Activated T-cell treated with anti-CD3 and anti-CD28 coated beads, Interleukin-2, amount 50 U/mL, for 4 hours (primary cell): ENCODE measurements at regions not wholly inside any gene's neighbourhood (a gene's known extent, or its start where the extent isn't known, plus 50 kb on each side); places are given as distances from the start of the nearest gene placed in this dataset.

Experiments
- ATAC-seq, 2 donors: fragments of 200-7000 bp; cut with Tn5 transposase; one replicate each; pipeline ENCODE4 v1.10.0; 2021
- DNase-seq: peaks from one replicate; pipeline ENCODE4 v3.0.0-alpha.2; 2020
- H3K27me3 Mint-ChIP-seq: one replicate; pipeline ENCODE4 v1.8.0; 2021; ENCODE audit warnings: low read depth, mixed read lengths
- H3K36me3 Mint-ChIP-seq: one replicate; pipeline ENCODE4 v1.8.0; 2022; ENCODE audit warnings: mixed read lengths; ENCODE audit not compliant: insufficient read depth
- H3K4me1 Mint-ChIP-seq: one replicate; pipeline ENCODE4 v1.8.0; 2021; ENCODE audit warnings: low read depth, mixed read lengths
- H3K4me3 Mint-ChIP-seq: one replicate; pipeline ENCODE4 v1.8.0; 2021; ENCODE audit warnings: mild to moderate bottlenecking, moderate library complexity, mixed read lengths
- H3K9me3 Mint-ChIP-seq: one replicate; pipeline ENCODE4 v1.8.0; 2021; ENCODE audit warnings: mixed read lengths

DNA sequence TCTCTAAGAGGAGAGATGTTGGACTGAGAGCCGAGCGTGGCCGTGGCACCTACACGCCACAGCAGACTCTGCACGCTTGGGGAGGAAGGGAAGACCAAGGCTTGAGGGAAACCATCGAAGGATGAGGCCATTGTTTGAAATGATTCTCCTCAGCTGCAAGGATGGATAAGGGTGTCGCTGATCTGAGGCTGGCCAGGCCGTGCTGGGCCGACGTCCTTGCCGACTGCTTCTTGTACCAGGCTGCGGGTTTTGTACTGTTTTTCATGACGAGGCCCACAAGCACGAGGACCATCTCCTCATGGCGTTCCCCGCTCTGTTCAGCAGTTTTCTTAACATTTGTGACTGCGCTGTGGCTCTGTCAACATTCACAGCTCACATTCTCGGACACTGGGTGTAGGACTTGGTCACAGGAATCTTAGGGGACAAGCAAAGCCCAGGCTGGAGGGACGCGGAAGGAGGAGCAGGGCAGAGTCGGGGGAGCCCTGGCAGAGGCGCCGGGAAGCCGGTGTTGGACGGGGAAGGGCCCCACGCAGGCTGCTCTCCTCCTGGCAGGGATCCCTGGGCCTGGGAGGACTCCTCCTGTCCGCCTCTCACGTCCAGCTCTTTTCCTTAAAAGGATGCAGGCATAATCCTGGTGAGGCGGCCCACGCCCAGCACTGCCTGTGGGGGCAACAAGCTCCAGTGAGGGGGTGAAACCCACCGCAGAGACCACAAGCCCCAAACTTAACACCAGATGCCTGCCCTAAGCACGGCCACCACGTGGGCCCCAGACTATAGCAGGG is 259.0 kb upstream of the SALL3 start:
- no peaks in the 10 kb centered on the region for H3K36me3 Mint-ChIP-seq
- no peaks in the 10 kb centered on the region for H3K4me1 Mint-ChIP-seq
- ATAC-seq (no peak), DNase-seq (no peak)
- no peak overlapping the region for H3K4me3 Mint-ChIP-seq
- H3K27me3 Mint-ChIP-seq = peaks cover 6% of the 10 kb centered on the region
- H3K9me3 Mint-ChIP-seq = no peaks in the 10 kb centered on the region

DNA sequence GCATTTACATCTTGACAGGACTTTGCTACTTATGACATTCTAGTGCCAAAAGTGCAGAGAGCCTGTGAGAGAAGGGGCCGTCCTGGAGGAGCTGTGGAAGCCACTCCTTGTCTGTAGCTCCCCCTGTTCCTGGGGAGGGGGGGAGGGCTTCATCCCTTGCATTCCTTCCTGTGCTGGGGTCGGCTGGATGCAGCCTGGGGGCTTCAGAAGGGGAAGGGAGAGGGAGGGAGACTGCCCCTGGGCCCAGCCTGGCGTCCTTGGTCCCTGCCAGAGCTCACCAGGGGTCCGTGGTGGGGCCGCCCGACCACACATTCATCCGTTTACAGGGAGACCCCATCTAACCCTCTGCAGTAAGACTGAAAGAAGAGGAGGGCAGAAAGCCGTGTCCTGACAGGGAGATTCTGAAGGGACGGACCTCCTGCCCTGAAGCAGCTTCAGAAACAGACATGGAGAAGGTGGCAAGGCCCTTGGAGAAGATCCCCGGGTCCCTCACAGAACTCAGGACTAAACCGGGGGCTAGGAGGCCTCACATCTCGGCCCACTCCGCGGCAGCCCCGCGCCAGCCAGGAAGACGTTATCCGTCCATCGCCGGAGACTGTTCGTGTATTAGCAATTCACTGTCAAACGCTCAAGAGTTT is 258.3 kb upstream of the SALL3 start:
- no peak for DNase-seq
- Mint-ChIP-seq H3K36me3 (no peaks in the 10 kb centered on the region), H3K4me3 (no peak overlapping the region), H3K4me1 (no peaks in the 10 kb centered on the region), H3K27me3 (peaks cover 6% of the 10 kb centered on the region), H3K9me3 (no peaks in the 10 kb centered on the region)
- ATAC-seq = no peak

DNA sequence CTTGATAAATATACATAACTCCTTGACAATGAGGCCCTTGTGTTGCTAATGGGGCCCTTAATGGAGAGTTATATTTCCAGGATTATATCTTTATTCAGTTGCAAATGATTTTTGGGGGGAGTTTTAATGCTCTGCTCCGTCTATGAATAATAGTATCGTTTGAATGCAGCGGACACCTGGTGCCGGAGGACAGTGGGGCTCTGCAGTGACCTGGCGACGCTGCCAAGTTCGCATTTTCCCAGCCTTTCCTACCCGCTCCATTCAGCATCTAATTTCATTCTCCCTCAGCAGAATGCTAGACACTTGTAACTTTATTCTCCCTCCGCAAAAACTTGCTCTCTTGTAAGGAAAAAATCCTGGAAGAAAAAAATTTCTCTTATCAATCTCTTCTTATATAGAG is 257.6 kb upstream of the SALL3 start:
- ATAC-seq = no peak
- H3K4me3 Mint-ChIP-seq = no peak overlapping the region
- no peaks in the 10 kb centered on the region for H3K4me1 Mint-ChIP-seq
- no peaks in the 10 kb centered on the region for H3K9me3 Mint-ChIP-seq
- no peak for DNase-seq
- peaks cover 6% of the 10 kb centered on the region for H3K27me3 Mint-ChIP-seq
- H3K36me3 Mint-ChIP-seq = no peaks in the 10 kb centered on the region

DNA sequence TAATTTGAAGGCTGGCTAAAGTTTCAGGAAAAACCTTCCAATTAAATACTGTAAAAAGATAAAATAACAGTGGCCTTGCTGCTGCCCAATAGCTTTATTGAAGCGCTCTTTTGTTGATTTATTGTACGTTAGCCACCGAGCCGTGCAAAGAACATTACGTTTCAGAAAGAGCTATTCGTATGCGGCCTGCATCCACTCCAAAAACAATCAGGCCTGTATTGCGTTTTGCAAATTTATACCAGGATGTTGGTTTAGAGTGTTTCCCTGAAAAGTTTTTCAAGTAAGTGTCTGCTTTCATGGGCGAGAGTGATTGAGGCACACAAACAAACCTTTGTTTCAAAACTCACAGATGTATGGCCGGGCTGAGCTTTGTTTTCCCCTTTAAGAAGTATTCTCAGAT is 257.2 kb upstream of the SALL3 start:
- H3K27me3 Mint-ChIP-seq = peaks cover 6% of the 10 kb centered on the region
- H3K4me3 Mint-ChIP-seq = no peak overlapping the region
- H3K36me3 Mint-ChIP-seq = no peaks in the 10 kb centered on the region
- ATAC-seq = no peak
- no peaks in the 10 kb centered on the region for H3K9me3 Mint-ChIP-seq
- H3K4me1 Mint-ChIP-seq = no peaks in the 10 kb centered on the region
- no peak for DNase-seq

DNA sequence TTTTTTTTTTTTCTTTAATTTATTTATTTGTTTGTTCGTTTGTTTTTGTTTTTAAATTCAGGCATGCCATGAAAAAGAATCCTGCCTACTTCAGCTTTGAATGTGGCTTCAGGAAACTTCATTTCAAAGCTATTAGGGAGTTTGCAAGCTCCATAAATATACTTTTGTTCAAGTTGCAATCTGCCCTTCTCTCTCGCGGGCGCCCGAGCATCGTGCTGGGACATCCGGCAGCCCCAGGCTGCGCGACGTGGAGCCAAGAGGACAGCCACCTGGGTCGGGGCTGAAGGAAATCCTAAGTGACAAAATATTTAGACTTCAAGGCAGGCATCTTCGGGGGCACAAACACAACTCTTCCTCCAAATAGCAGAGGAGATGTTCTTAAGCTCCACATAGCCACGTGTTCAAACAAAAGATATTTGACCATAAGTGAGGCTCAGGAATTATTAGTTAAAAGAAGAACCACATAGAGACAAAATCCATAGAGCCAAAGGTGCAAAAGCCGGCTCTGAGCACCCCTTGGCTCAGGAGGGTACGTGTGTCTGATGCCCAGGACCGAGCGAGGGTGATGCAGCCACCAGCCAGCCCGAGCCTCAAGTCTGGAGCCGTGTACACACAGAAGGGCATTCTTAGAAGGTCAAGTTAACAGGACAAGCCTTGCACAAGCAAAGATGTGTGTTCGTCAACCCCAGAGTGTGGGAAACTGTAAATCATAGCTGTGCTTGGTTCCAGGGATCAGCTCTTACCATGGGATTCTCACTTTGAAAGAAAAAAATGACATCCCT is 256.5 kb upstream of the SALL3 start:
- no peak for DNase-seq
- Mint-ChIP-seq H3K4me3 (no peak overlapping the region), H3K4me1 (no peaks in the 10 kb centered on the region), H3K9me3 (no peaks in the 10 kb centered on the region), H3K27me3 (peaks cover 6% of the 10 kb centered on the region), H3K36me3 (no peaks in the 10 kb centered on the region)
- ATAC-seq = no peak

DNA sequence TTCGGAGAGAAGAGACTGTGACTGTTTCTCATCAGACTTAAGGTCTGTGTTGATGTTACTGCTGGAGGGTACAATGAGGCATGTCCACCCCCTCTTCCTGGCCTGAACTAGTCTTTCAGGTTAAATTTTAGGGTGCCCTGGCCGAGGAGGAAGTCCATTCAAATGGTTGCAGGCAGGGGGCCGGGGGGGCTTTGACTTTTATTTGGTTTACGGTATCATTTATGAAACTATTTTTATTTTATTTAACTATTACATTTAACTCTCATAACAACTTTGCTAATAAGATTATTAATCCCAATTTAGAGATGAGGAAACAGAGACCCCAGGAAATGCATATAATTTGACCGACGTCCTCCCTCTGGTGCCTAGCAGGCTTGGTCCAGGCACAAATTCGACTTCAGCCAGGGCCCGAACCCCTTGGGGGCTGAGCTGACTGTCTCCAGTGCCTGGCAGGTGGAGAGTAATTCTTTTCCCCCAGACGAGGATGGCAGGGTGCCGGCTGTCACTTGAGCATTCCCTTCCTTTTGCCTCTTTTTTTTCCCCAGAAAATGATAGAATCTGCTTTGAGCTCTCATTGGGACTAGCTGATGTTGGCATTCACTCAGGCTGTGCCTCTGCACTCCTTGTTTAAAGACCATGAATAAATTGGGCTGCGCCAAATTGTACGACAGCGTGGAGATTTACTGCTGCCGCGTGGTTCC is 255.3 kb upstream of the SALL3 start:
- no peak for ATAC-seq
- H3K9me3 Mint-ChIP-seq = no peaks in the 10 kb centered on the region
- peaks cover 6% of the 10 kb centered on the region for H3K27me3 Mint-ChIP-seq
- H3K4me3 Mint-ChIP-seq = no peak overlapping the region
- no peak for DNase-seq
- H3K36me3 Mint-ChIP-seq = no peaks in the 10 kb centered on the region
- no peaks in the 10 kb centered on the region for H3K4me1 Mint-ChIP-seq

DNA sequence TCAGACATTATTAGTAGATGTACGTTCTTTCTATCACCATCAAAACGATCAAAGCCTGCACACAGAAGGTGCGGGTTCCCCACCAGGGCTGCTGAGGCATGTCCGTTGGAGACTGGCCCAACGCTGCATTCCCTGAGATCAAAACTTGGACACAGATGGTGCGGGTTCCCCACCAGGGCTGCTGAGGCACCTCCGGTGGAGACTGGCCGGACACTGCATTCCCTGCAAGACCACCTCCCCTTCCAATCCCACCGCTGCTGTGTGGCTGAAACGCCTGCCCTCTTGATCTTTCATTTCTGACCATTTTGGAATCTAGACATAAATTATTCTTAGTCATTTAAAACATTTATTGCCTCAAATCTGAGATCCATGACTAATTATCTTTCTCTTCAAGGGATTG is 254.2 kb upstream of the SALL3 start:
- Mint-ChIP-seq H3K4me3 (no peak overlapping the region), H3K36me3 (no peaks in the 10 kb centered on the region), H3K4me1 (no peaks in the 10 kb centered on the region), H3K27me3 (peaks cover 6% of the 10 kb centered on the region), H3K9me3 (no peaks in the 10 kb centered on the region)
- ATAC-seq (no peak), DNase-seq (no peak)

DNA sequence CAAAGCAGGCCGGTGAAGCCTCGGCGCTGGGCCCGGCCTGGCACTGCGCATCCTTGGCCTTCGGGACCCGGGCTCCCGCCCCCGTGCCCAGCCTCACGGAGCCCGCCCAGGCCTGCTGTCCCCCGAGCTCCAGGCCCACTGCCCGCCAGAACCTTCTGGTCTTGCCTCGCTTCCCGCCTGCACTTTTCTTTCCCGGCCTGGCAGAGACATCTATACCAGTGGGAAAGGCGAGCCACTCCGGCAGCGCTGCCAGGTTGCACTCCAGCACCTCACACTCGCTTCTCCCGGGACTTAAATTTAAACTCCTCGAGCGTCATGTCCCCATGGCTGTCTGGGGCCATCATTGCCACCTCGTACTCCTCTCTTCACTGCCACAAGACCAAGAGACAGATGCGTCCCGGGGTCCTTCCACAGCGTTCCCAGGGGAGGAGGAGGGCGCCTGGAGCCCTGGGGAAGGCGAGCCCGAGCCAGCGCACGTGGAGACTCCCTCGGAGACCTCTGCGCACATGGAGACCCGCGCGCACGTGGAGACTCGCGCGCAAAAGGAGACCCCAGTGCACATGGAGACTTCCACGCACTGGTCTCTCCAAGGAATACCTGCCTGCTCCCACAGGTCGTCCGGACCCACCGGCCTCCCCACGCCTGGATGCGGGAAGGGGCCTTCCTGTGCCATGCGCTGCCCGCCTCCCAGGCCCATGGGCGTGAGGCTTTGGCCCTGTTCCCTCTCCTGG is 253.1 kb upstream of the SALL3 start:
- Mint-ChIP-seq H3K36me3 (no peaks in the 10 kb centered on the region), H3K9me3 (no peaks in the 10 kb centered on the region), H3K27me3 (peaks cover 6% of the 10 kb centered on the region), H3K4me3 (no peak overlapping the region), H3K4me1 (no peaks in the 10 kb centered on the region)
- DNase-seq (no peak), ATAC-seq (no peak)

DNA sequence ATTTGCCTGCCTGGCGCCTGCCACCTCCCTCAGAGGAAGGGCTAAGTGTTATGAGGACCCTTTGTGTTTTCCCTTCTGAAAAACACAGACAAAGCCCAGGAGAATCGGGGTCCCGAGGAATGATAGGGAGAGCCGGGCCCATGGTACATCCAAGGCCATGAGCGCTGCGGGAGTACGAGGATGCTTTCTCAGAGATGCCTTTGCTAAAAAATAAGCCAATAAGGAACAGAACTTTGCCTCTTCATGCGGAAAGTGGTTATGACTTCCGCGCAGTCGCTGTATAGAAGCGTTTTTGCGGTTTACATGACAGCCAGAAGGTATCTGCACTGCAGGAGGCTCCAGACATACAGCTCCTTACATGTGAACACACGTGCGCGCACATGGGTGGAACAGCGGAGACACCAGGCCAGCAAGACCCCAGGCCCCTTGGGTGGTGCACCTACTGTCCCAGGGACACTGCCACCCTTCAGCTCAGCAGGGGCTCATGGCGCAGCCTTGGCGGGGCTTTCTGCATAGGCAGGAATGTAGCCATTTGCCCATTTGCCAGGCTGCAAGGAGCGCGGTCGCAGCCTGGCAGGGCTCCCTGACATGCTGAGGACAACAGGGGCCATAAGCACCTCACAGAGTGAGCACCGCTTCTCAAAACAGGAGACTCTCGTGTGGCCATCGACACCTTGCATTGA is 252.4 kb upstream of the SALL3 start:
- Mint-ChIP-seq H3K27me3 (peaks cover 3% of the 10 kb centered on the region), H3K4me3 (no peak overlapping the region), H3K4me1 (no peaks in the 10 kb centered on the region), H3K9me3 (no peaks in the 10 kb centered on the region), H3K36me3 (no peaks in the 10 kb centered on the region)
- ATAC-seq (no peak), DNase-seq (no peak)

DNA sequence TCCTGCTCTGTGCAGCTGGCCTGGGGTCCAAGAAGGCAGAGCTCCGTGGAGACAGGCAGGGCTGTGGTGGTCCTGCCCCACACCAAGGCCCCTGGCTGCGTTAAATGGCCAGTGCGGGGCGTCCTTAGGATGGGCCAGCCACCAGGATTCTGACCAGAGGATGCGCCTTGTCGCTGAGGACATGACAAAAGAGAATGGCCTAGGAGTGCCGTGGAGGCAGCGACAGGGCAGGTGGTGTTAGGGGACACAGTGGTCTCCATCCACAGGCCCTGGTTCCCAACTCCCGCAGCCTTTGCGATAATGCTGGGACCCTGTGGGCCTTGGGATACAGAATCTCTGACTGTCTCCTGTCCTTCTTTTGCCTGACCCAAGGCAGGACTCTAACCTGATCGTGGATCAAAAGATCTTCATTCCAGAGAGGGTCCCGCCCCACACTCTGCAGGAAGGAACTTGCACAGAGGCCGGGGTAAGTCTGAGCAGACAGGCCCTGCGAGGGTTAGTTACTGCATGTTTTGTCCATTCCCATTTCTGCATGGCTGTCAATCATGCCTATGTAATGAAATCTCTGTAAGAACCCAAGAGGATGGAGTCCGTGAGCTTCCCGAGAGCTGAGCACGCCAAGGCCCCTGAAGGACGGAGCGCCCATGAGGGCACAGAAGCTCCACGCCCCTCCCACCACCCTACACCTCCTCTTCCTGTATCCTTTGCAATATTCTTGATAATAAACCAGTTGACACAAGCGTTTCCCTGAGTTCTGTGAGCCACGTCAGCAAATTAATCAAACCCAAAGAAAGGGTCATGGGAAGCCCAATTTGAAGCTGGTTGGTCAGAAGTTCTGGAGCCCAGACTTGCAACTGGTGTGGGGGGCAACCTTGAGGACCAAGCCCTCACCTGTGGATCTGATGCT is 251.5 kb upstream of the SALL3 start:
- DNase-seq (no peak), ATAC-seq (no peak)
- Mint-ChIP-seq H3K9me3 (no peaks in the 10 kb centered on the region), H3K36me3 (no peaks in the 10 kb centered on the region), H3K4me1 (no peaks in the 10 kb centered on the region), H3K4me3 (no peak overlapping the region), H3K27me3 (no peaks in the 10 kb centered on the region)

DNA sequence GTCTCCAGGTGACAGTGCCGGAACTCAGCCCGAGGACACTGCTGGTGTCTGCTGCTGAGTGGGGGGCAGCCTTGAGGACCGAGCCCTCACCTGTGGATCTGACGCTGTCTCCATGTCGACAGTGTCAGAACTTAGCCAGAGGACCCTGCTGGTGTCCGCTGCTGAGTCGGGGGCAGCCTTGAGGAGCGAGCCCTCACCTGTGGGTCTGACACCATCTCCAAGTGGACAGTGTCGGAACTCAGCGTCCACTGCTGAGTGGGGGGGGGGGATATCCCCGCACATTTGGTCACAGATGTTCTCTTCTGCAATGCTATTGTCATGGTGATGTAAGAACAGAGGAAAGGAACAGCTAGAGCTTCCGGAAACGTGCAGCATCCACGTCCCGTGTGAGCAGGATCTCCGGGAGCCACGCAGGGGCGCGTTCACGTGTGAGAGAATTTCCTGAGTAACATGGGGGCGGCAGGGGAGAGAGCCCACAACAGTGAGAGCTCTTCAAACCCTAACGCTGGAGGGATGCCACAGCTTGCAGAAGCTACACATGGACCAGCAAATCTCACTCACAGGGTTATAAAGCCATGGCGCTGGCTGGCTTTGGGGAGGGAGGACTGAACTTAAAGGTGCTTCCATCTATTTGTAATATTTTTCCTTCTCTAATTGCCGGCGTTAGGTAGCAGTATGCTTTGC is 250.7 kb upstream of the SALL3 start:
- no peaks in the 10 kb centered on the region for H3K9me3 Mint-ChIP-seq
- no peaks in the 10 kb centered on the region for H3K27me3 Mint-ChIP-seq
- H3K36me3 Mint-ChIP-seq = no peaks in the 10 kb centered on the region
- H3K4me3 Mint-ChIP-seq = no peak overlapping the region
- DNase-seq (no peak), ATAC-seq (no peak)
- H3K4me1 Mint-ChIP-seq = no peaks in the 10 kb centered on the region

DNA sequence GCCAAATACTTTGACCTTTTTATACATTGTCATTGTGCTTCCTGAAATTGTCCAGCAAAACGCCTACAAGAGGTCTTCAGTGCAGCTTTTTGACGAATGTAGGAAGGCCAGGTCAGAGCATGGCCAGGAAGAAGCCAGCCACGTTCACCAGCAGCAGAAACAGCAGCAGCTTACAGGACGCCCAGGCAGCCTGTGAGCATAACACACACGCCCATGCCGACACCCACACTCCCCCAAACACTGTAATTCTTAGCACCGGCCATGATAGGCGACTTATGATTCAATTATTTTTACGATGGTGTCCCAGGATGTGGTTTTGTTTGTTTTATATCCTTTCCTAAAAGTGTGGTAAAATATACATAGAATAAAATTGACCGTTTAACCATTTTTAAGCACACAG is 249.1 kb upstream of the SALL3 start:
- Mint-ChIP-seq H3K36me3 (no peaks in the 10 kb centered on the region), H3K4me1 (no peaks in the 10 kb centered on the region), H3K4me3 (no peak overlapping the region), H3K27me3 (no peaks in the 10 kb centered on the region), H3K9me3 (no peaks in the 10 kb centered on the region)
- DNase-seq = no peak
- no peak for ATAC-seq
